CD14-positive monocyte (primary cell): ENCODE measurements at regions not wholly inside any gene's neighbourhood (a gene's known extent, or its start where the extent isn't known, plus 50 kb on each side); places are given as distances from the start of the nearest gene placed in this dataset.

Source experiments
- DNase-seq, 3 donors: peaks; one replicate each; pipeline ENCODE4 v3.0.0-alpha.2; 2011 to 2022
- H2AFZ ChIP-seq: 2 replicates; pipeline ENCODE4 v1.6.0; 2012; ENCODE audit warnings: mild to moderate bottlenecking, low read depth, low read length, inconsistent platforms; ENCODE audit not compliant: insufficient read depth, poor library complexity, severe bottlenecking
- H3K27ac ChIP-seq, 2 donors: 1 replicate in 1 of 2; 2 replicates in 1 of 2; pipeline ENCODE4 v1.5.1; 2012 to 2013; ENCODE audit warnings: low read length in 2 of 2, control low read depth in 1 of 2, inconsistent platforms in 1 of 2, low read depth in 1 of 2, mild to moderate bottlenecking in 1 of 2
- H3K27me3 ChIP-seq, 2 donors: one replicate each; pipeline versions ENCODE4 v1.6.0 to v1.6.1; 2011 to 2013; ENCODE audit warnings: low read length in 2 of 2; ENCODE audit not compliant: control insufficient read depth in 2 of 2, insufficient read depth in 2 of 2
- H3K36me3 ChIP-seq, 2 donors: replicated peaks in 1 of 2; 1 replicate in 1 of 2; 2 replicates in 1 of 2; pipeline versions ENCODE4 v1.5.1 to v1.6.1; 2012 to 2013; ENCODE audit warnings: low read length in 2 of 2, control low read depth in 1 of 2, inconsistent platforms in 1 of 2, mild to moderate bottlenecking in 1 of 2; ENCODE audit not compliant: insufficient read depth in 2 of 2, control insufficient read depth in 1 of 2
- H3K4me1 ChIP-seq, 2 donors: 1 replicate in 1 of 2; 2 replicates in 1 of 2; pipeline versions ENCODE4 v1.5.1 to v1.6.1; 2012 to 2013; ENCODE audit warnings: low read length in 2 of 2, control low read depth in 1 of 2, inconsistent platforms in 1 of 2, mild to moderate bottlenecking in 1 of 2, moderate library complexity in 1 of 2; ENCODE audit not compliant: insufficient read depth in 2 of 2, control insufficient read depth in 1 of 2
- H3K4me2 ChIP-seq: replicated peaks from 2 replicates; pipeline ENCODE3; 2012; ENCODE audit warnings: low read length, moderate library complexity, mild to moderate bottlenecking; ENCODE audit not compliant: poor library complexity, severe bottlenecking; ENCODE audit errors: extremely low read depth
- H3K4me3 ChIP-seq, 3 experiments: fragments of 200-600 bp in 1 of 3; sonication (generic) in 1 of 3; replicated peaks in 1 of 3; 1 replicate in 2 of 3; 2 replicates in 1 of 3; pipeline ENCODE4 v1.5.1; 2011 to 2013; ENCODE audit warnings: low read length in 3 of 3, mild to moderate bottlenecking in 3 of 3, control low read depth in 2 of 3, low read depth in 2 of 3, inconsistent platforms in 1 of 3, moderate library complexity in 1 of 3
- H3K79me2 ChIP-seq: 2 replicates; pipeline ENCODE4 v1.6.0; 2012; ENCODE audit warnings: mild to moderate bottlenecking, control low read depth, inconsistent platforms, low read length, moderate library complexity; ENCODE audit not compliant: insufficient read depth
- H3K9ac ChIP-seq: 2 replicates; pipeline ENCODE4 v1.6.0; 2017; ENCODE audit warnings: low read length, mild to moderate bottlenecking; ENCODE audit not compliant: insufficient read depth, poor library complexity, severe bottlenecking
- H3K9me3 ChIP-seq, 2 donors: replicated peaks in 1 of 2; 1 replicate in 1 of 2; 2 replicates in 1 of 2; pipeline versions ENCODE4 v1.5.1 to v1.6.1; 2012 to 2013; ENCODE audit warnings: low read length in 2 of 2, control low read depth in 1 of 2; ENCODE audit not compliant: control insufficient read depth in 1 of 2, insufficient read depth in 1 of 2
- H4K20me1 ChIP-seq: 2 replicates; pipeline ENCODE4 v1.6.0; 2012; ENCODE audit warnings: mild to moderate bottlenecking, low read length, control low read depth, moderate library complexity; ENCODE audit not compliant: insufficient read depth
- H3K27ac Mint-ChIP-seq, 7 donors: one replicate each; pipeline ENCODE4 v1.8.0; 2020; ENCODE audit warnings: mild to moderate bottlenecking in 7 of 7, mixed read lengths in 7 of 7, moderate library complexity in 6 of 7, inconsistent platforms in 2 of 7
- H3K27me3 Mint-ChIP-seq, 3 donors: one replicate each; pipeline ENCODE4 v1.8.0; 2021 to 2022; ENCODE audit warnings: low read depth in 3 of 3, mild to moderate bottlenecking in 3 of 3, mixed read lengths in 3 of 3, moderate library complexity in 3 of 3, inconsistent platforms in 1 of 3
- H3K36me3 Mint-ChIP-seq, 2 donors: one replicate each; pipeline ENCODE4 v1.8.0; 2020; ENCODE audit warnings: mixed read lengths in 2 of 2, inconsistent platforms in 1 of 2, mild to moderate bottlenecking in 1 of 2
- H3K4me1 Mint-ChIP-seq: one replicate; pipeline ENCODE4 v1.8.0; 2020; ENCODE audit warnings: mild to moderate bottlenecking, mixed read lengths
- H3K4me3 Mint-ChIP-seq, 2 donors: one replicate each; pipeline ENCODE4 v1.8.0; 2020; ENCODE audit warnings: mild to moderate bottlenecking in 2 of 2, mixed read lengths in 2 of 2, moderate library complexity in 1 of 2
- H3K9me3 Mint-ChIP-seq, 7 donors: one replicate each; pipeline ENCODE4 v1.8.0; 2020 to 2022; ENCODE audit warnings: mixed read lengths in 7 of 7, mild to moderate bottlenecking in 6 of 7, moderate library complexity in 6 of 7, inconsistent platforms in 2 of 7
- CTCF ChIP-seq: fragments of 200-600 bp; IDR thresholded peaks from one replicate; pipeline ENCODE4 v1.8.0; 2022; ENCODE audit warnings: antibody characterized with exemption, mild to moderate bottlenecking
- WGBS: methylation state at CpG from one replicate; pipeline ENCODE4 v1.1.5; 2013; ENCODE audit warnings: missing lambda C conversion rate; ENCODE audit not compliant: insufficient coverage; 5-methylcytosine and 5-hydroxymethylcytosine counted together
- intact Hi-C, 2 donors: fragments of 100-400 bp; cut with micrococcal nuclease; formaldehyde crosslinking; loops; one replicate each; pipeline versions ENCODE4 v1.15.0 to v1.15.1; 2023

- Histone ChIP-seq H3K36me3 (no peaks in the 10 kb centered on the region), H3K9ac (no peak overlapping the region), H2AFZ (no peak overlapping the region), H3K4me3 (no peak overlapping the region), H3K27me3 (no peaks in the 10 kb centered on the region), H3K9me3 (no peaks in the 10 kb centered on the region), H3K79me2 (no peaks in the 10 kb centered on the region), H3K4me2 (no peak overlapping the region), H3K27ac (no peak overlapping the region), H3K4me1 (no peaks in the 10 kb centered on the region), H4K20me1 (no peaks in the 10 kb centered on the region)
- H3K9me3 Mint-ChIP-seq = no peaks in the 10 kb centered on the region
- H3K36me3 Mint-ChIP-seq = no peaks in the 10 kb centered on the region
- intact Hi-C loops = no loop called here
- no peaks in the 10 kb centered on the region for H3K4me1 Mint-ChIP-seq
- no peak overlapping the region for H3K4me3 Mint-ChIP-seq
- no CpG with 5 or more reads among the region's 1 CpG for WGBS
- no peak for DNase-seq
- TF ChIP-seq CTCF = no peak
- H3K27ac Mint-ChIP-seq = no peak overlapping the region
- H3K27me3 Mint-ChIP-seq = peaks cover 0 to 2% (median 0%) of the 10 kb centered on the region in 3 donors
Measured at GRCh38 chr4:155099231-155099630, 109.2 kb upstream of the NPY2R start.

- Mint-ChIP-seq H3K27ac (no peak overlapping the region), H3K9me3 (peaks cover 0 to 8% (median 3%) of the 10 kb centered on the region in 7 donors), H3K4me3 (no peak overlapping the region), H3K4me1 (no peaks in the 10 kb centered on the region), H3K27me3 (peaks cover 0 to 1% (median 0%) of the 10 kb centered on the region in 3 donors), H3K36me3 (no peaks in the 10 kb centered on the region)
- intact Hi-C loops = no loop called here
- no peaks in the 10 kb centered on the region for H3K27me3 ChIP-seq
- no peak for DNase-seq
- no peak overlapping the region for H2AFZ ChIP-seq
- H3K27ac ChIP-seq = no peak overlapping the region
- H3K79me2 ChIP-seq = no peaks in the 10 kb centered on the region
- H3K9ac ChIP-seq = no peak overlapping the region
- no peaks in the 10 kb centered on the region for H3K36me3 ChIP-seq
- no peaks in the 10 kb centered on the region for H3K9me3 ChIP-seq
- no peak for TF ChIP-seq CTCF
- H3K4me3 ChIP-seq = no peak overlapping the region
- no peaks in the 10 kb centered on the region for H4K20me1 ChIP-seq
- no CpG with 5 or more reads among the region's 1 CpG for WGBS
- H3K4me2 ChIP-seq = no peak overlapping the region
- H3K4me1 ChIP-seq = no peaks in the 10 kb centered on the region
Measured at GRCh38 chr4:155106629-155107028, 101.8 kb upstream of the NPY2R start.
